Ishikawa (cell line): ENCODE measurements at regions not wholly inside any gene's neighbourhood (a gene's known extent, or its start where the extent isn't known, plus 50 kb on each side); places are given as distances from the start of the nearest gene placed in this dataset.

Source experiments
- CEBPB ChIP-seq: IDR thresholded peaks from 2 replicates; pipeline ENCODE4 v1.6.1; 2012
- EP300 ChIP-seq: IDR thresholded peaks from 2 replicates; pipeline ENCODE4 v1.6.1; 2012; ENCODE audit warnings: borderline replicate concordance
- RAD21 ChIP-seq: IDR thresholded peaks from 2 replicates; pipeline ENCODE4 v1.6.1; 2012; ENCODE audit warnings: low read depth
- REST ChIP-seq: IDR thresholded peaks from 2 replicates; pipeline ENCODE4 v1.6.1; 2012; ENCODE audit warnings: low read depth, mild to moderate bottlenecking
- YY1 ChIP-seq: IDR thresholded peaks from 2 replicates; pipeline ENCODE4 v1.6.1; 2012; ENCODE audit warnings: low read depth

DNA sequence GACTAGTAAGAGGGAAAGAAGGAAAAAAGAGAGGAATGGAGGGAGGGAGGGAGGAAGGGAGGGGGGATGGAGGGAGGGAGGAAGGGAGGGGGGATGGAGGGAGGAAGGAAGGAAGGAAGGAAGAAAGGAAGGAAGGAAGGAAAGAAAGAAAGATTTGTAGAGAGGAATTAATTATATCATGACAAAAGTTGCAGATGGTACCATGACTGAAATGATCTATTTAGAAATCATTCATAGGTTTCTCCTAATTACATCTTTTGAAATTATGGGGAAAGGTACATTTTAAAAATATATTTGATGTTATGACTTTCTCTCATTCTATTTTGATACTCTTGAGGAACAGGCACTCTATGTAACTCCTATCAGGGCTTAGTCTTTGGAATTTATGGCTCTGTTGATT, 236.2 kb upstream of the BTG1 start:
- TF ChIP-seq REST: no peak
- no peak for TF ChIP-seq EP300
- TF ChIP-seq CEBPB: no peak
- TF ChIP-seq YY1: no peak
- TF ChIP-seq RAD21: no peak
